Chondrocyte (in vitro differentiated cells): ENCODE measurements at regions not wholly inside any gene's neighbourhood (a gene's known extent, or its start where the extent isn't known, plus 50 kb on each side); places are given as distances from the start of the nearest gene placed in this dataset.
"Not testable (repeated sequence)": the region's sequence is repeated elsewhere in the genome, so short reads cannot be mapped to it uniquely, and the experiment has no call there.

ENCODE experiments used
- DNase-seq: peaks from one replicate; pipeline ENCODE4 v3.0.0; 2021; ENCODE audit warnings: mixed read lengths, low spot score
- H3K27ac Mint-ChIP-seq: one replicate; pipeline ENCODE4 v1.8.0; 2021; ENCODE audit warnings: mild to moderate bottlenecking, moderate library complexity, mixed read lengths; ENCODE audit not compliant: unreplicated experiment
- H3K27me3 Mint-ChIP-seq: 2 replicates; pipeline ENCODE4 v1.8.0; 2021; ENCODE audit warnings: low read depth, mixed read lengths
- H3K36me3 Mint-ChIP-seq: 2 replicates; pipeline ENCODE4 v1.8.0; 2021; ENCODE audit warnings: low read depth, mixed read lengths
- H3K4me1 Mint-ChIP-seq: 2 replicates; pipeline ENCODE4 v1.8.0; 2021; ENCODE audit warnings: low read depth, mild to moderate bottlenecking, mixed read lengths
- H3K4me3 Mint-ChIP-seq: one replicate; pipeline ENCODE4 v1.8.0; 2021; ENCODE audit warnings: mild to moderate bottlenecking, moderate library complexity, mixed read lengths; ENCODE audit not compliant: unreplicated experiment
- H3K9me3 Mint-ChIP-seq: 2 replicates; pipeline ENCODE4 v1.8.0; 2021; ENCODE audit warnings: low read depth, mixed read lengths
- TF ChIP-seq, protein P1 (sequence below): fragments of 200-600 bp; sonication (generic); IDR thresholded peaks from 2 replicates; pipeline ENCODE4 v1.5.0; 2021; ENCODE audit warnings: antibody characterized with exemption, mild to moderate bottlenecking, moderate library complexity

GRCh38 chr7:155939350-155939749, 127.1 kb upstream of the SHH start:
- DNase-seq = no peak
- H3K4me1 Mint-ChIP-seq = no peaks in the 10 kb centered on the region
- H3K4me3 Mint-ChIP-seq = no peak overlapping the region
- peaks cover 63% of the 10 kb centered on the region for H3K27me3 Mint-ChIP-seq
- no peak overlapping the region for H3K27ac Mint-ChIP-seq
- TF ChIP-seq, protein P1, sequence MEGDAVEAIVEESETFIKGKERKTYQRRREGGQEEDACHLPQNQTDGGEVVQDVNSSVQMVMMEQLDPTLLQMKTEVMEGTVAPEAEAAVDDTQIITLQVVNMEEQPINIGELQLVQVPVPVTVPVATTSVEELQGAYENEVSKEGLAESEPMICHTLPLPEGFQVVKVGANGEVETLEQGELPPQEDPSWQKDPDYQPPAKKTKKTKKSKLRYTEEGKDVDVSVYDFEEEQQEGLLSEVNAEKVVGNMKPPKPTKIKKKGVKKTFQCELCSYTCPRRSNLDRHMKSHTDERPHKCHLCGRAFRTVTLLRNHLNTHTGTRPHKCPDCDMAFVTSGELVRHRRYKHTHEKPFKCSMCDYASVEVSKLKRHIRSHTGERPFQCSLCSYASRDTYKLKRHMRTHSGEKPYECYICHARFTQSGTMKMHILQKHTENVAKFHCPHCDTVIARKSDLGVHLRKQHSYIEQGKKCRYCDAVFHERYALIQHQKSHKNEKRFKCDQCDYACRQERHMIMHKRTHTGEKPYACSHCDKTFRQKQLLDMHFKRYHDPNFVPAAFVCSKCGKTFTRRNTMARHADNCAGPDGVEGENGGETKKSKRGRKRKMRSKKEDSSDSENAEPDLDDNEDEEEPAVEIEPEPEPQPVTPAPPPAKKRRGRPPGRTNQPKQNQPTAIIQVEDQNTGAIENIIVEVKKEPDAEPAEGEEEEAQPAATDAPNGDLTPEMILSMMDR = no peak
- no peaks in the 10 kb centered on the region for H3K36me3 Mint-ChIP-seq
- peaks cover 19% of the 10 kb centered on the region for H3K9me3 Mint-ChIP-seq

DNA sequence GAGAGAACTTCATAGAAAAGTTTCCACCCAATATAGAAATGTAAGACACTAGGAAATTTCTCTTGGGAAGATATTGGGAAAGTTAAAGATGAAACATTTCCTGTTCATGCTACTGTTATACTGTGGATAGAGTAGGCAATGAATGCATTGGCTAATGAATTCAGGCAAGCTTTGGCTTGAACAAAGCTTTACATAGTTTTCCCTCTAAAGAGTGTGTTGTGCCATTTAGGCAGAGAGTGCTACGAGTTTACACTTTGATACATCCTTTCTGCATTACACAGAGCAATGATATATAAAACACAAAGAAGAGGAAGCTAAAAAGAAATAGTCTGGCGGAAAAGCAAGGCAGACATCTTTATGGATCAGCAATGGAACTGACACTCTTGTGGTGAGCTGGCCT, 125.9 kb upstream of the SHH start:
- H3K36me3 Mint-ChIP-seq = no peaks in the 10 kb centered on the region
- no peak overlapping the region for H3K27ac Mint-ChIP-seq
- no peak for DNase-seq
- H3K27me3 Mint-ChIP-seq = peaks cover 62% of the 10 kb centered on the region
- H3K4me3 Mint-ChIP-seq = no peak overlapping the region
- H3K9me3 Mint-ChIP-seq = peaks cover 19% of the 10 kb centered on the region
- TF ChIP-seq, protein P1 = no peak
- H3K4me1 Mint-ChIP-seq = no peaks in the 10 kb centered on the region

- Mint-ChIP-seq H3K27me3 (peaks cover 50% of the 10 kb centered on the region), H3K9me3 (peaks cover 19% of the 10 kb centered on the region), H3K4me3 (no peak overlapping the region), H3K36me3 (no peaks in the 10 kb centered on the region), H3K27ac (no peak overlapping the region), H3K4me1 (no peaks in the 10 kb centered on the region)
- TF ChIP-seq, protein P1 = no peak
- no peak for DNase-seq
These were observed 123.5 kb upstream of the SHH start for GRCh38 chr7:155935726-155936125.

- Mint-ChIP-seq H3K36me3 (no peaks in the 10 kb centered on the region), H3K27ac (no peak overlapping the region), H3K9me3 (peaks cover 15% of the 10 kb centered on the region), H3K4me1 (no peaks in the 10 kb centered on the region), H3K27me3 (peaks cover 51% of the 10 kb centered on the region), H3K4me3 (no peak overlapping the region)
- no peak for DNase-seq
- TF ChIP-seq, protein P1 = no peak
These were observed 122.8 kb upstream of the SHH start for GRCh38 chr7:155935005-155935557.

- not testable (repeated sequence) for H3K27ac Mint-ChIP-seq, H3K9me3 Mint-ChIP-seq
These were observed 120.1 kb upstream of the SHH start for GRCh38 chr7:155932324-155932723.

DNA sequence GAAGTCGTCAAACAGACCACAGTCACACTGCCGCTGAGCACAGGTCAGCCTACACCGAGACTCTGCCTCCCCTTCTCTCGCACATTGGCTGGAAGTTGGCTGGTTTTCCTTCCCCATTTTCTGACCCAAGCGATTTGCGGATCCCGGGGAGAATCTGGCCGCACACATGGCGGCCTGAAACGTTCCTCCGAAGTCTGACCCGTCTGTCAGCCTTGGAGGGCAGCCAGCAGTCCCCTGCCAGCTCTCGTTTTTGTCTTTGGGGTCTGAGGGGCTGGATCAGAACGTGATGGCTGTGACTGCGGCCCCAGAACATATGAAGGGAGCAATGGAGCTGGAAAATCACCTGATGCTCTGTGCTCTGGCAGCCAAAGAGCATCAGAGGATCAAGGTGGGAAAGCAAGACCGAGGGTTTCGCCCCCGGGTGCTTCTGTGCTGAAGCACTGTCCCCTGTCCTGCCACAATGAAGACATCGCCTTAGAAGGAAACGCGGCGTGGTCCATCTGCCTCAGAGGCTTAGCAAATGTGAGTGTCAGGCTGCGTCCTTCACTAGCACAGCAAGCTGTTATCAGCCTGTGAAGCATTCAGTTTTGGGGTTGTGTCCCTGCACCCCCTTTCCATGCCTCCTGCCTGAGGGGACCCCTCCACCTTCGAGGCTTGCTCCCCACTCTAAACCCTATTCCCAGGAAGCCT, 119.3 kb upstream of the SHH start:
- Mint-ChIP-seq H3K27ac (no peak overlapping the region), H3K9me3 (no peaks in the 10 kb centered on the region)

More at GRCh38 chr7:155932324-155932723, 120.1 kb upstream of the SHH start:
- not testable (repeated sequence) for DNase-seq, H3K4me3 Mint-ChIP-seq, H3K36me3 Mint-ChIP-seq, H3K4me1 Mint-ChIP-seq
- peaks cover 56% of the 10 kb centered on the region for H3K27me3 Mint-ChIP-seq

More for the DNA sequence above, 119.3 kb upstream of the SHH start:
- Mint-ChIP-seq H3K36me3 (peaks cover 1% of the 10 kb centered on the region), H3K4me1 (no peaks in the 10 kb centered on the region), H3K27me3 (peaks cover 55% of the 10 kb centered on the region), H3K4me3 (no peak overlapping the region)
- TF ChIP-seq, protein P1 = no peak
- DNase-seq = no peak
